Common myeloid progenitor, CD34-positive (primary cell): ENCODE measurements at regions not wholly inside any gene's neighbourhood (a gene's known extent, or its start where the extent isn't known, plus 50 kb on each side); places are given as distances from the start of the nearest gene placed in this dataset.
"Not testable (repeated sequence)": the region's sequence is repeated elsewhere in the genome, so short reads cannot be mapped to it uniquely, and the experiment has no call there.

Experiments
- CTCF ChIA-PET: fragments of 350-600 bp; sonication (Branson Sonifier 250); formaldehyde crosslinking; loops from one replicate; lab custom pipeline; 2021; ENCODE audit warnings: antibody characterized with exemption; lab: Charles Lee
- POLR2A ChIA-PET: fragments of 350-600 bp; sonication (Branson Sonifier 250); formaldehyde crosslinking; loops from one replicate; lab custom pipeline; 2021; ENCODE audit warnings: antibody characterized with exemption; lab: Charles Lee
- DNase-seq, 3 donors: peaks; one replicate each; pipeline versions ENCODE4 v3.0.0 to v3.0.0-alpha.2; 2013
- H3K27ac ChIP-seq, 2 experiments: 1 replicate in 1 of 2; 2 replicates in 1 of 2; pipeline ENCODE4 v1.7.0; 2013; ENCODE audit warnings: inconsistent platforms in 2 of 2, low read length in 2 of 2, mild to moderate bottlenecking in 2 of 2, low read depth in 1 of 2, moderate library complexity in 1 of 2; ENCODE audit not compliant: severe bottlenecking in 2 of 2, insufficient read depth in 1 of 2, poor library complexity in 1 of 2
- H3K27me3 ChIP-seq, 5 experiments: replicated peaks in 2 of 5; 1 replicate in 3 of 5; 2 replicates in 2 of 5; pipeline versions ENCODE4 v1.6.1 to v1.7.0; 2013; ENCODE audit warnings: low read length in 4 of 5, mild to moderate bottlenecking in 2 of 5, moderate library complexity in 2 of 5, inconsistent platforms in 1 of 5; ENCODE audit not compliant: insufficient read depth in 5 of 5, control insufficient read depth in 4 of 5
- H3K36me3 ChIP-seq, 4 experiments: 1 replicate in 2 of 4; 2 replicates in 2 of 4; pipeline versions ENCODE4 v1.6.1 to v1.7.0; 2013; ENCODE audit warnings: low read length in 3 of 4, control low read depth in 1 of 4, mild to moderate bottlenecking in 1 of 4; ENCODE audit not compliant: control insufficient read depth in 4 of 4, insufficient read depth in 4 of 4
- H3K4me1 ChIP-seq, 4 experiments: 1 replicate in 3 of 4; 2 replicates in 1 of 4; pipeline versions ENCODE4 v1.6.1 to v1.7.1; 2013; ENCODE audit warnings: low read length in 3 of 4, mild to moderate bottlenecking in 3 of 4, control low read depth in 1 of 4, inconsistent platforms in 1 of 4, moderate library complexity in 1 of 4; ENCODE audit not compliant: control insufficient read depth in 4 of 4, insufficient read depth in 4 of 4; ENCODE audit errors: control extremely low read depth in 1 of 4
- H3K4me3 ChIP-seq, 7 experiments: 1 replicate in 4 of 7; 2 replicates in 3 of 7; pipeline versions ENCODE4 v1.5.1 to v1.7.0; 2013; ENCODE audit warnings: mild to moderate bottlenecking in 7 of 7, low read length in 6 of 7, moderate library complexity in 6 of 7, inconsistent platforms in 2 of 7, low read depth in 2 of 7, control low read depth in 1 of 7; ENCODE audit not compliant: insufficient read depth in 4 of 7, control insufficient read depth in 1 of 7; ENCODE audit errors: extremely low read depth in 1 of 7
- H3K9me3 ChIP-seq, 5 experiments: 1 replicate in 4 of 5; 2 replicates in 1 of 5; pipeline versions ENCODE4 v1.6.1 to v1.7.1; 2013; ENCODE audit warnings: low read length in 4 of 5, mild to moderate bottlenecking in 2 of 5, inconsistent platforms in 1 of 5, low read depth in 1 of 5, moderate library complexity in 1 of 5; ENCODE audit not compliant: control insufficient read depth in 4 of 5, insufficient read depth in 2 of 5; ENCODE audit errors: control extremely low read depth in 1 of 5
- WGBS: methylation state at CpG from one replicate; pipeline ENCODE4 v1.1.5; 2013; ENCODE audit not compliant: insufficient coverage; 5-methylcytosine and 5-hydroxymethylcytosine counted together

DNA sequence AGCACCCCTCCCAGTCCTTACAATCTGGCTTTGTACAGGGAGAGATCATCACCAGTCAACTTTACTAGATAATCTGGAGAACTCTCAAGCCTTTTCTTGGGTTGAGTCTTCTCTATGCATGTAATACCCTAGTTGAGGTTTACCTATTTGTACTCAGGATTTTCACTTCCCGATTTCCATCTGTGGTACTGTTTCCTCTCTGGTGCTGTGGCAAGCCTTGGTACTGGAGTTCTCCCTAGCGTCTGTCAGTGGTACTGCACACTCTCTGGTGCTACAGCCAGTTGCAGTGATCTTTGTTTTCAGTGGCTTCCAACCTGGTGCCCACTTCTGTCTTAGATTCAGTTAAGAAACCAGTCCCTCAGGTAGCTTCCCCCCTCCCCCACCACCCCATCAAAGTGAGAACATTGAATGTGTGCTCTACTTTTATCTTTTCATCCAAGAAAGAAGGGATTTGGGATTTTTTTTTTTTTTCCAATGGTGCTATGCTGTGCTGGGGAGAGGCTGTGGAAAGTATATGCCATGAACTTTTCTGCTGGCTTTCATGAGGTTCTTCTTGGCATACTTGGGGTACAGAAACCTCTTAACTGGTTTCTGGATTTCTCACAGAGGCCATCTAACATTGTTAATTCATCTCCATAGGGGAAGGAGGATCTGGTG lies 69.4 kb upstream of the EVL start:
- H3K4me3 ChIP-seq, result no peak overlapping the region
- 5% methylated on average over 2 of the region's 2 CpGs for WGBS
- no peaks in the 10 kb centered on the region for H3K4me1 ChIP-seq
- POLR2A ChIA-PET, result no interaction called here
- no peaks in the 10 kb centered on the region for H3K9me3 ChIP-seq
- DNase-seq, result peak; percentile 80 to 87 (median 87)
- no peak overlapping the region for H3K27ac ChIP-seq
- no peaks in the 10 kb centered on the region for H3K27me3 ChIP-seq
- CTCF ChIA-PET, result interaction anchor here (0.8 kb wide), 1 partner anchor 12 kb away, joined by 5 read pairs; no protein-coding TSS in a partner anchor
- H3K36me3 ChIP-seq, result no peaks in the 10 kb centered on the region

DNA sequence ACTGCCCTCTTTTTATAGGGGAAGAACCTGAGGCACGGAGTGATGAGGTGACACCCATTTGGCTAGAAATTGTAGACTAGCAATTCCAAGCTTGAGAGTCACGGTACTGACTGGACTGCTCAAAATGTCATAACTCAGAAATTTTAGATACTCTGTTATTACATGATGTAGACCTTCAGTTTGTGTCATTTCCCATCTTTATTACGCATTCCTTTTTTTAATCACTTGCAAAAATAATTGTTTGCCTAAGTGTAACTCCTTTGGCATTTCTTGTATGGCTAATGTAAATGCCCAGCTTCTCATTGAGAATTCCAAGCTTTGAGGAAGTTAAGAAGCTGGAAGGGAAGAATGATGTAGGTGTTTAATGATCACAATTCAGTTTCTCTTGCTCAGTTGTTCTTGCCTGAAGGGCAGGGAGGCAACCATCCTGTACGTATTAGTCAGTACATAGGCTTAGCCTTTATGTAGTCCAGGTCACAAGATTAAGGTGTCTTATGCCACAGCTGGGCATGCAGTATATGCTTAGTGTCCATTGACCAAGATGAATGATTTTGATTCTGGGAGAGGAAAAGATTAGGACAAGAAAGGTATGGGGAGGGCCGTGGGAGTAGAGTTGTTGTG lies 68.2 kb upstream of the EVL start:
- 92% methylated on average over 4 of the region's 5 CpGs for WGBS
- no peak for DNase-seq

DNA sequence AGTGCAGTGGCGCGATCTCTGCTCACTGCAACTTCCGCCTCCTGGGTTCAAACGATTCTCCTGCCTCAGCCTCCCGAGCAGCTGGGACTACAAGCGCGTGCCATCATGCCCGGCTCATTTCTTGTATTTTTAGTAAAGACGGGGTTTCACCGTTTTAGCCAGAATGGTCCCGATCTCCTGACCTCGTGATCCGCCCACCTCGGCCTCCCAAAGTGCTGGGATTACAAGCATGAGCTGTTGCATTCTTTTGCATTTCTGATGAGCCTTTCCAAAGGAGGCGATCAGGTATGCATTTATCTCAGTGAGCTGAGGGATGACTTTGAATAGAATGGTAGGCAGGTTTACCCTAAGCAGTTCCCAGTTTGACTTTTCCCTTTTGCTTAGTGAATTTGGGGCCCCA lies 64.8 kb upstream of the EVL start:
- H3K4me3 ChIP-seq, H3K27me3 ChIP-seq, H3K27ac ChIP-seq, POLR2A ChIA-PET, H3K36me3 ChIP-seq, DNase-seq, H3K4me1 ChIP-seq: not testable (repeated sequence)
- WGBS, result over 99% methylated on average over 13 of the region's 15 CpGs
- CTCF ChIA-PET, result interaction anchor here (0.7 to 2.5 kb wide), 2 partner anchors 18 to 21 kb away, joined by 3 to 12 read pairs; no protein-coding TSS in a partner anchor
- peaks cover 0 to 18% (median 7%) of the 10 kb centered on the region in 5 experiments for H3K9me3 ChIP-seq

More for the DNA sequence above, 68.2 kb upstream of the EVL start:
- Histone ChIP-seq H3K4me3 (no peak overlapping the region), H3K27me3 (no peaks in the 10 kb centered on the region), H3K4me1 (no peaks in the 10 kb centered on the region), H3K36me3 (no peaks in the 10 kb centered on the region), H3K27ac (no peak overlapping the region), H3K9me3 (peaks cover 0 to 12% (median 0%) of the 10 kb centered on the region in 5 experiments)
- ChIA-PET POLR2A (no interaction called here), CTCF (interaction anchor here (0.7 to 1.0 kb wide), 2 partner anchors 43 to 50 kb away, joined by 3 to 4 read pairs; no protein-coding TSS in a partner anchor)

DNA sequence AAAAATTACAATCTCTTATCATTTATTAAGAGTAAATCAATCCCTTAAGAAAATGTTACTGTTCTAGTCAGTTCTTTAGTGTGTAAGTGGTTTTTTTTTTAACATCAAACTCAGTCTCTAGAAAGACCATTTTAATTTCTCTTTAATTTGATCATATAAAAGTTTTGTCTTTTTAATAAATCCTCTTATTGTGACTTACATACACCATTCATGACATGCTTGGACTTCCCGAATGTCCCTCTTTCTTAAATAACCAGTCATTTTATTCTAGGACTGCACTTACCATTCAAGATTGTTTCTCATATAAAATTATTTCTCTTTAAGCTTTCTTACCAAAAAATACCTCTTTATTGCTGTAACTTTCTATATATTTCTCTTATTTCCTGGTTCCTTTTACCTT lies 60.8 kb upstream of the EVL start:
- Histone ChIP-seq H3K27ac (no peak overlapping the region), H3K36me3 (no peaks in the 10 kb centered on the region), H3K4me3 (no peak overlapping the region), H3K27me3 (no peaks in the 10 kb centered on the region), H3K4me1 (peaks cover 3 to 17% (median 12%) of the 10 kb centered on the region in 4 experiments), H3K9me3 (peaks cover 0 to 18% (median 7%) of the 10 kb centered on the region in 5 experiments)
- CTCF ChIA-PET, result interaction anchor here (1.0 to 1.5 kb wide), 3 partner anchors 17 to 104 kb away, joined by 3 to 5 read pairs (median 4); no protein-coding TSS in a partner anchor
- 100% methylated on average over 1 of the region's 1 CpG for WGBS
- POLR2A ChIA-PET, result no interaction called here
- DNase-seq, result no peak

DNA sequence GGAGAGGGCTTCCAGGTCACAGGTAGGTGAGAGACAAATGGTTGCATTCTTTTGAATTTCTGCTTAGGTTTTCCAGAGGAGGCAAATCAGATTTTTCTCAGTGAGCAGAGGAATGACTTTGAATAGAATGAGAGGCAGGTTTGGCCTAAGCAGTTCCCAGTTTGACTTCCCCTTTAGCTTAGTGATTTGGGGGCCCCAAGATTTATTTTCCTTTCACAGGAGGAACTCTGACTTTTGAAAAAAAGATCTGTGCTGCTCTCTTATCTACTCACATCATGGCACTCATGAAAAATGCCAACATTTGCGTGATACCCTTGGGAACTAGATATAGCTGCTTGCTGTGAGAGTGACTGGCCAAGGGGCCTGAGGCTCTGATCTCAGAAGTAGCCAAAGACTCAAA lies 58.0 kb upstream of the EVL start:
- POLR2A ChIA-PET, result no interaction called here
- Histone ChIP-seq H3K36me3 (peaks cover 0 to 2% (median 0%) of the 10 kb centered on the region in 4 experiments), H3K27ac (no peak overlapping the region), H3K9me3 (peaks cover 0 to 9% (median 5%) of the 10 kb centered on the region in 5 experiments), H3K4me1 (peaks cover 3 to 17% (median 12%) of the 10 kb centered on the region in 4 experiments), H3K27me3 (no peaks in the 10 kb centered on the region), H3K4me3 (peak overlapping the region in 3 of 7 experiments; percentile 0 to 34 (median 24))
- peak in 2 of 3 donors; percentile 52 to 67 for DNase-seq
- WGBS, result 0% methylated on average over 1 of the region's 1 CpG
- CTCF ChIA-PET, result interaction anchor here (0.7 to 1.8 kb wide), 5 partner anchors 12 to 101 kb away, joined by 3 to 6 read pairs (median 6); no protein-coding TSS in a partner anchor

DNA sequence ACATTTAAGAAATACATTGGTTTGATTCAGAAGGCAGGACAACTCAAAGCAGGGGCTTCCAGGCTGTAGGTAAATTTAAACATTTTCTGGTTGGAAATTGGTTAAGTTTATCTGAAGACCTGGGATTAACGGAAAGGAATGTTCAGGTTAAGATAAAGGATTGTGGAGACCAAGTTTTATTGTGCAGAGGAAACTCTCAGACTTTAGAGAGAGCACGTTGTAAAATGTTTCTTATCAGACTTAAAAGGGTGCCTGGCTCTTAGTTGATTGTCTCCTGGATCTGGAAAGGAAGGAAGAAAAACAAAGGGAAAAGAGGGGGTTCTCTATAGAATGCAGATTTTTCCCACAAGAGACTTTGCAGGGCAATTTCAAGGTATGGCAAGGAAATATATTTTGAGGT lies 55.4 kb upstream of the EVL start:
- H3K36me3 ChIP-seq, H3K27me3 ChIP-seq, H3K9me3 ChIP-seq, DNase-seq, H3K4me3 ChIP-seq, H3K27ac ChIP-seq, POLR2A ChIA-PET: not testable (repeated sequence)
- CTCF ChIA-PET, result interaction anchor here (1.1 to 1.2 kb wide), 2 partner anchors 10 to 15 kb away, joined by 3 to 5 read pairs; no protein-coding TSS in a partner anchor
- 74% methylated on average over 2 of the region's 2 CpGs for WGBS
- peaks cover 3 to 20% (median 12%) of the 10 kb centered on the region in 4 experiments for H3K4me1 ChIP-seq
